ENCODE measurements at regions not wholly inside any gene's neighbourhood (a gene's known extent, or its start where the extent isn't known, plus 50 kb on each side); places are given as distances from the start of the nearest gene placed in this dataset.

DNA sequence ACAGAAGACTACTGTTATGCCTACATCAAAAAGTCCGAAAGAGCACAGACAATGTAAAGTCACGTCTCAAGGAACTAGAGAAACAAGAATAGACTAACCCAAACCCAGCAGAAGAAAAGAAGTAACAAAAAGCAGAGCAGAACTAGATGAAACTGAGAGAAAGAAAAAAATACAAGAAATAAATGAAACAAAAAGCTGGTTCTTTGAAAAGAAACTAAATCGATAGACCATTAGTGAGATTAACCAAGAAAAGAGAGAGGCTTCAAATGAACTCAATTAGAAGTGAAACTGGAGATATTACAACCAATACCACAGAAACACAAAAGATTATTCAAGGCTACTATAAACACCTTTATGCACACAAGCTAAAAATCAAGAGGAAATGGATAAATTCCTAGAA lies 271.8 kb downstream of the MBD2 start:
- TF ChIP-seq, protein P1, sequence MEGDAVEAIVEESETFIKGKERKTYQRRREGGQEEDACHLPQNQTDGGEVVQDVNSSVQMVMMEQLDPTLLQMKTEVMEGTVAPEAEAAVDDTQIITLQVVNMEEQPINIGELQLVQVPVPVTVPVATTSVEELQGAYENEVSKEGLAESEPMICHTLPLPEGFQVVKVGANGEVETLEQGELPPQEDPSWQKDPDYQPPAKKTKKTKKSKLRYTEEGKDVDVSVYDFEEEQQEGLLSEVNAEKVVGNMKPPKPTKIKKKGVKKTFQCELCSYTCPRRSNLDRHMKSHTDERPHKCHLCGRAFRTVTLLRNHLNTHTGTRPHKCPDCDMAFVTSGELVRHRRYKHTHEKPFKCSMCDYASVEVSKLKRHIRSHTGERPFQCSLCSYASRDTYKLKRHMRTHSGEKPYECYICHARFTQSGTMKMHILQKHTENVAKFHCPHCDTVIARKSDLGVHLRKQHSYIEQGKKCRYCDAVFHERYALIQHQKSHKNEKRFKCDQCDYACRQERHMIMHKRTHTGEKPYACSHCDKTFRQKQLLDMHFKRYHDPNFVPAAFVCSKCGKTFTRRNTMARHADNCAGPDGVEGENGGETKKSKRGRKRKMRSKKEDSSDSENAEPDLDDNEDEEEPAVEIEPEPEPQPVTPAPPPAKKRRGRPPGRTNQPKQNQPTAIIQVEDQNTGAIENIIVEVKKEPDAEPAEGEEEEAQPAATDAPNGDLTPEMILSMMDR (IDR thresholded peaks at IDR 0.05) = no peak
- no peak for TF ChIP-seq POLR2AphosphoS5 (IDR thresholded peaks at IDR 0.05; ENCODE audit: insufficient read depth in 1 of 2, low read depth in 1 of 2)
